C4-2B (cell line): ENCODE measurements at regions not wholly inside any gene's neighbourhood (a gene's known extent, or its start where the extent isn't known, plus 50 kb on each side); places are given as distances from the start of the nearest gene placed in this dataset.

Experiments used
- CTCF ChIP-seq: fragments of 450-650 bp; conservative IDR thresholded peaks from 2 replicates; pipeline ENCODE4 v1.5.1; 2017; ENCODE audit warnings: mild to moderate bottlenecking
- ZFX ChIP-seq: fragments of 450-650 bp; IDR thresholded peaks from 2 replicates; pipeline ENCODE4 v1.6.1; 2017

GRCh38 chr18:41809652-41810051 is 145.4 kb upstream of the PIK3C3 start:
- TF ChIP-seq CTCF (no peak), ZFX (no peak)
